Heart right ventricle (tissue), 16 donors: ENCODE measurements at regions not wholly inside any gene's neighbourhood (a gene's known extent, or its start where the extent isn't known, plus 50 kb on each side); places are given as distances from the start of the nearest gene placed in this dataset.

ENCODE experiments used
- ATAC-seq, 8 donors: fragments of 200-7000 bp; cut with Tn5 transposase; one replicate each; pipeline ENCODE4 v1.9.1; 2020; ENCODE audit warnings: mild to moderate bottlenecking in 8 of 8, moderate library complexity in 8 of 8, moderate number of reproducible peaks in 1 of 8
- DNase-seq, 2 donors: peaks; one replicate each; pipeline ENCODE4 v3.0.0-alpha.2; 2020
- H3K27ac ChIP-seq, 10 donors: fragments of 200-600 bp; sonication (generic) in 2 of 10; one replicate each; pipeline versions ENCODE4 v1.5.0 to v1.8.0; 2020 to 2022; ENCODE audit warnings: mild to moderate bottlenecking in 3 of 10
- H3K27me3 ChIP-seq, 7 donors: fragments of 200-600 bp; one replicate each; pipeline ENCODE4 v1.8.0; 2021 to 2022; ENCODE audit warnings: mild to moderate bottlenecking in 2 of 7
- H3K36me3 ChIP-seq, 9 donors: fragments of 200-600 bp; sonication (generic) in 1 of 9; one replicate each; pipeline versions ENCODE4 v1.5.0 to v1.8.0; 2020 to 2022; ENCODE audit warnings: mild to moderate bottlenecking in 2 of 9
- H3K4me1 ChIP-seq, 9 donors: fragments of 200-600 bp; sonication (generic) in 1 of 9; one replicate each; pipeline versions ENCODE4 v1.5.0 to v1.8.0; 2020 to 2022; ENCODE audit warnings: mild to moderate bottlenecking in 4 of 9
- H3K4me3 ChIP-seq, 10 donors: fragments of 200-600 bp; sonication (generic) in 2 of 10; one replicate each; pipeline versions ENCODE4 v1.5.0 to v1.8.0; 2020 to 2022; ENCODE audit warnings: mild to moderate bottlenecking in 7 of 10, moderate library complexity in 2 of 10
- H3K9me3 ChIP-seq, 11 donors: fragments of 200-600 bp in 10 of 11; sonication (generic) in 2 of 11; one replicate each; pipeline versions ENCODE4 v1.5.0 to v1.8.0; 2013 to 2022; ENCODE audit warnings: mild to moderate bottlenecking in 2 of 11, control low read depth in 1 of 11, moderate library complexity in 1 of 11
- CTCF ChIP-seq, 9 donors: fragments of 200-600 bp; sonication (generic) in 2 of 9; IDR thresholded peaks; one replicate each; pipeline versions ENCODE4 v1.5.0 to v1.8.0; 2021 to 2022; ENCODE audit warnings: antibody characterized with exemption in 9 of 9, mild to moderate bottlenecking in 5 of 9, moderate library complexity in 1 of 9
- WGBS, 2 donors: extraction: QIAGEN DNeasy Blood & Tissue Kit; methylation state at CpG; one replicate each; pipeline ENCODE4 v1.1.7; 2013; ENCODE audit warnings: inconsistent platforms in 1 of 2; 5-methylcytosine and 5-hydroxymethylcytosine counted together
- intact Hi-C, 10 donors: fragments of 100-400 bp; cut with DNase I; formaldehyde crosslinking; loops; one replicate each; pipeline versions ENCODE4 v1.11.1 to v1.14.2; 2022
- donor health status: Arrhythmogenic right ventricular cardiomyopathy.
- donor health status: ischemic (EF 13 %, LVEDD 7.1; RV severe dilation, severe dysfunction).
- donor health status: healthy with polysubstance abuse.
- donor health status: DM: no; HTN: yes; CAD: no.
- donor health status: DM: no; HTN: no; CAD: no.
- donor health status: ischemic (EF 25% LVEDD 6.9; RV normal size, moderate dysfunction).
- donor health status: ischemic (EF 25% LVEDD 5.7; RV mildly dilated, moderate dysfunction).
- donor health status: healthy.
- donor health status: DM: yes; HTN: yes; CAD: no.
- donor health status: Ischemic cardiomyopathy.
- donor health status: ischemic (EF 35%, LVEDD 5.7; RV mildly dilated, moderate dysfunction).
- donor health status: nonischemic (EF 11% LVEDD 7.7; RV severe dilation, severe dysfunction).
- donor health status: DM: yes; HTN: yes; CAD: no.
- donor health status: PGD.
- donor health status: ischemic (EF 29% LVEDD 5.4; RV normal size, mild dysfunction).
- donor health status: nonischemic (EF 23%, LVEDD 6.1; RV moderate dilation, normal function).

DNA sequence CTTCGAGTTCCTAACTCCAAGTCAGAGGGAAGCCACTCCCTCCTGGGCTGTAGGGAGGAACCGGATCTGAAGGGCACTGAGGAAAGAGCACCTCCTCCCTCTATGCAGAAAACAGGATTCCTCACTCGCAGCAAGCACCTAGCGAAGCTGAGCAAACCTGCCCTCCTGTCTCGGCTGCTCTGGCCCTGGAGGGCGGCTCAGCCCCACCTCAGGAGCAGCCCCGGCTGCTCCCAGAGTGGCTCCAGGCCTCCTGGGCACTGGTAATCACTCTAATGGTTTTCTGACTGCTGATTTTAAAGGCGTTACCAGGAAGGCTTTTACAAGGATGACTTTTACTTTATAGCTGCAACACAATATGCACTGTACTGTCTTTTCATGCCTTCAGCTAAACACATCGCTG lies 312.5 kb downstream of the TEX29 start:
- ATAC-seq (no peak), DNase-seq (no peak)
- intact Hi-C loops, result no loop called here
- Histone ChIP-seq H3K9me3 (no peaks in the 10 kb centered on the region), H3K36me3 (no peaks in the 10 kb centered on the region), H3K4me1 (no peaks in the 10 kb centered on the region), H3K27ac (no peak overlapping the region), H3K4me3 (no peak overlapping the region), H3K27me3 (peaks cover 0 to 39% (median 18%) of the 10 kb centered on the region in 7 donors)
- TF ChIP-seq CTCF (IDR thresholded peaks at IDR 0.05), result no peak
- WGBS, 2 donors, result 20 to 34% methylated on average over 9 of the region's 9 CpGs

- Histone ChIP-seq H3K36me3 (no peaks in the 10 kb centered on the region), H3K4me1 (no peaks in the 10 kb centered on the region), H3K27me3 (peaks cover 0 to 38% (median 18%) of the 10 kb centered on the region in 7 donors), H3K27ac (no peak overlapping the region), H3K4me3 (no peak overlapping the region), H3K9me3 (no peaks in the 10 kb centered on the region)
- 80% methylated on average over 4 of the region's 4 CpGs for WGBS, 2 donors
- DNase-seq, result no peak
- intact Hi-C loops, result no loop called here
- no peak for ATAC-seq
- no peak for TF ChIP-seq CTCF (IDR thresholded peaks at IDR 0.05)
These were observed 313.0 kb downstream of the TEX29 start for GRCh38 chr13:111633401-111633800.

DNA sequence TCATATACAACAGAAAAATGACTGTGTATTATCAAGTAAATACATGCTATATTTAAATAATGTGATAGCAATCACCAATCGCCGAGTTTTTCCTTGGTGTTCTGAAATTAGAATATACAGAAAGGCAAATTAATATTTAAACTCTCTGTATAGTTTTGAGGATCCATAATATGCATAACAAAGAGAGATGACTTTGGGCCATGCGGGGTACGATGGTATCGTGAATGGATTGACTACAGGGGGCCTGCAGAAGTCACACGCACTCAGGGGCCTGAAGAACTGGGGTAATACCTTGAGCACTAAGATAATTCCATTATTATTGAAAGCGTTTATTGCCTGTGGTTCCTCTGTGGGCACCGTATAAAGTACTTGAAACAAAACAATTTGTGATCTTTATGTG lies 314.0 kb downstream of the TEX29 start:
- no peak for TF ChIP-seq CTCF (IDR thresholded peaks at IDR 0.05)
- Histone ChIP-seq H3K9me3 (no peaks in the 10 kb centered on the region), H3K27ac (no peak overlapping the region), H3K36me3 (no peaks in the 10 kb centered on the region), H3K27me3 (peaks cover 0 to 38% (median 18%) of the 10 kb centered on the region in 7 donors), H3K4me1 (no peaks in the 10 kb centered on the region), H3K4me3 (no peak overlapping the region)
- intact Hi-C loops, result no loop called here
- 67 to 68% methylated on average over 8 of the region's 8 CpGs for WGBS, 2 donors
- DNase-seq (no peak), ATAC-seq (no peak)

- DNase-seq (no peak), ATAC-seq (no peak)
- 88% methylated on average over 9 of the region's 9 CpGs for WGBS, 2 donors
These were observed 315.8 kb downstream of the TEX29 start for GRCh38 chr13:111636271-111636670.

More at GRCh38 chr13:111636271-111636670, 315.8 kb downstream of the TEX29 start:
- Histone ChIP-seq H3K4me3 (no peak overlapping the region), H3K4me1 (no peaks in the 10 kb centered on the region), H3K9me3 (no peaks in the 10 kb centered on the region), H3K36me3 (no peaks in the 10 kb centered on the region), H3K27ac (no peak overlapping the region), H3K27me3 (peaks cover 0 to 35% (median 17%) of the 10 kb centered on the region in 7 donors)
- TF ChIP-seq CTCF (IDR thresholded peaks at IDR 0.05), result no peak
- intact Hi-C loops, result no loop called here
